AG20443 (cell line): ENCODE measurements at regions not wholly inside any gene's neighbourhood (a gene's known extent, or its start where the extent isn't known, plus 50 kb on each side); places are given as distances from the start of the nearest gene placed in this dataset.
"Not testable (repeated sequence)": the region's sequence is repeated elsewhere in the genome, so short reads cannot be mapped to it uniquely, and the experiment has no call there.

ENCODE experiments used
- DNase-seq: peaks from one replicate; pipeline ENCODE4 v3.0.0; 2012; ENCODE audit warnings: low spot score, mixed read lengths

GRCh38 chr18:14336017-14336416, 203.8 kb upstream of the ZNF519 start:
- not testable (repeated sequence) for DNase-seq

- DNase-seq: not testable (repeated sequence)
Measured at GRCh38 chr18:14321217-14321616, 189.0 kb upstream of the ZNF519 start.

GRCh38 chr18:14301255-14301654, 169.0 kb upstream of the ZNF519 start:
- not testable (repeated sequence) for DNase-seq

- not testable (repeated sequence) for DNase-seq
Measured at GRCh38 chr18:14295081-14295480, 162.8 kb upstream of the ZNF519 start.

- DNase-seq: no peak
Measured at GRCh38 chr18:14285053-14285452, 152.8 kb upstream of the ZNF519 start.

GRCh38 chr18:14275391-14275790, 143.2 kb upstream of the ZNF519 start:
- not testable (repeated sequence) for DNase-seq

- DNase-seq: not testable (repeated sequence)
Measured at GRCh38 chr18:14265637-14266410, 133.6 kb upstream of the ZNF519 start.

- DNase-seq: not testable (repeated sequence)
Measured at GRCh38 chr18:14262786-14263185, 130.6 kb upstream of the ZNF519 start.

GRCh38 chr18:14250084-14250677, 117.9 kb upstream of the ZNF519 start:
- not testable (repeated sequence) for DNase-seq

- not testable (repeated sequence) for DNase-seq
Measured at GRCh38 chr18:14239224-14239623, 107.0 kb upstream of the ZNF519 start.

- DNase-seq: not testable (repeated sequence)
Measured at GRCh38 chr18:14236356-14237048, 104.3 kb upstream of the ZNF519 start.

- DNase-seq: not testable (repeated sequence)
Measured at GRCh38 chr18:14225286-14225679, 93.0 kb upstream of the ZNF519 start.

GRCh38 chr18:14224551-14225285, 92.5 kb upstream of the ZNF519 start:
- not testable (repeated sequence) for DNase-seq

- DNase-seq: not testable (repeated sequence)
Measured at GRCh38 chr18:14223919-14224318, 91.7 kb upstream of the ZNF519 start.

GRCh38 chr18:14223231-14223822, 91.1 kb upstream of the ZNF519 start:
- not testable (repeated sequence) for DNase-seq

- not testable (repeated sequence) for DNase-seq
Measured at GRCh38 chr18:14222354-14223221, 90.4 kb upstream of the ZNF519 start.

GRCh38 chr18:14221689-14222088, 89.5 kb upstream of the ZNF519 start:
- DNase-seq: peak; percentile 2

GRCh38 chr18:14215952-14216351, 83.7 kb upstream of the ZNF519 start:
- not testable (repeated sequence) for DNase-seq

- DNase-seq: not testable (repeated sequence)
Measured at GRCh38 chr18:14203424-14203823, 71.2 kb upstream of the ZNF519 start.

GRCh38 chr18:14190776-14191442, 58.7 kb upstream of the ZNF519 start:
- DNase-seq: not testable (repeated sequence)
